GM12892 (cell line): ENCODE measurements at regions not wholly inside any gene's neighbourhood (a gene's known extent, or its start where the extent isn't known, plus 50 kb on each side); places are given as distances from the start of the nearest gene placed in this dataset.

Experiments
- POLR2A ChIP-seq: IDR thresholded peaks from 2 replicates; pipeline ENCODE4 v1.6.1; 2011; ENCODE audit warnings: low read depth, low read length, control low read depth
- POLR2AphosphoS5 ChIP-seq: IDR thresholded peaks from 2 replicates; pipeline ENCODE4 v1.6.1; 2011; ENCODE audit warnings: low read depth, low read length, control low read depth
- TAF1 ChIP-seq: IDR thresholded peaks from 2 replicates; pipeline ENCODE4 v1.6.1; 2011; ENCODE audit warnings: low read depth, mild to moderate bottlenecking, control low read depth, low read length, borderline replicate concordance

- no peak for TF ChIP-seq POLR2AphosphoS5
- no peak for TF ChIP-seq POLR2A
- no peak for TF ChIP-seq TAF1
These were observed 199.9 kb upstream of the RBMS3 start for GRCh38 chr3:29080967-29081366.
